Activated naive CD8-positive, alpha-beta T cell treated with anti-CD3 and anti-CD28 coated beads, Interleukin-2, amount 50 U/mL, for 16 hours (primary cell): ENCODE measurements at regions not wholly inside any gene's neighbourhood (a gene's known extent, or its start where the extent isn't known, plus 50 kb on each side); places are given as distances from the start of the nearest gene placed in this dataset.

Source experiments
- DNase-seq: peaks from one replicate; pipeline ENCODE4 v3.0.0-alpha.2; 2020; ENCODE audit warnings: low read depth, low spot score

DNA sequence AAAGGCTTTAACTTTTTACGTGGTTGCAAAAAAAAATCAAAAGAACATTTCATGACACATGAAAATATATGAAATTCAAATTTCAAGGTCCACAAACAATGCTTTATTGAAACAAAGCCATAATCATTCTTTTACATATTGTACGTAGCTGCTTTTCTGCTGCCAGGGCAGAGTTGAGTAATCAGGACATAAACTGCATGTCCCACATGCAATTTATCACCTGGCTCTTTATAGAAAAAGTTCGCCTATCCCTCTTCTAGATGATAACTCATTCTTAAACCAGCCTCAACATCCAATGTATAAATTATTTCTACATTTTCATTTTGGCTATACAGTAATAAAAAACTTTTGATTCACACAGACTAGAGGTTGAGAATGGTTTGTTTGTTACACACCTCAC is 154.9 kb downstream of the AXIN2 start:
- no peak for DNase-seq

DNA sequence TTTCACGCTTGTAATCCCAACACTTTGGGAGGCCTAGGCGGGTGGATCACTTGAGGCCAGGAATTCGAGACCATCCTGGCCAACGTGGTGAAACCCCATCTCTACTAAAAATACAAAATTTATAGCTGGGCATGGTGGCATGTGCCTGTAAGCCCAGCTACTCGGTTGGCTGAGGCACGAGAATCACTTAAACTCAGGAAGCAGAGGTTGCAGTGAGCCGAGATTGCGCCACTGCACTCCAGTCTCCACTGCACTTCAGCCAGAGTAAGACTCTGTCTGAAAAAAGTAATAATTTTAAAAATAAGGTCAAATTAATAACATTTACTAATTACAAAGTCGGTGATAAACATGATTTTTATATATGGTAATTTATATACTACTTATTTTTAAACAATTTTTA is 155.9 kb downstream of the AXIN2 start:
- DNase-seq, result no peak

GRCh38 chr17:65404761-65405160 is 156.7 kb downstream of the AXIN2 start:
- DNase-seq, result no peak

DNA sequence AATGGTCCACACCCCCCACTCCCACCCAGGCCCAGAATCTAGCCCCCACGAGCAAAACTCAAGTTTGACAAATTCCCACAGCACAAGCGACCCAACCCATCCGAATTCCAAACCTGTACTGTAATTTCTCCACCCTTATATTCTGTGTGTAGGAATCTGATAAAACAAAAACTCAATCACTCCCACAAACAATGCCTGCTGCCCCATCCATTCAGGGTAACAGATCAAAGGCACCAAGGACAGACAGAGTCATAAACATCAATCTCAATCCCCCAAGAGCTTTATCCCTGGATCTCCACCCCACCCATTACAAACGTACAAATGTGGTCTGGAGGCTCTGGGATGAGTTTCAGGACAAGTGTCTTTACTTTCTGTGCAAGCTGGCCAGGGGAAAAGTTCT is 157.8 kb downstream of the AXIN2 start:
- no peak for DNase-seq

GRCh38 chr17:65402513-65403496 is 158.6 kb downstream of the AXIN2 start:
- DNase-seq, result no peak

DNA sequence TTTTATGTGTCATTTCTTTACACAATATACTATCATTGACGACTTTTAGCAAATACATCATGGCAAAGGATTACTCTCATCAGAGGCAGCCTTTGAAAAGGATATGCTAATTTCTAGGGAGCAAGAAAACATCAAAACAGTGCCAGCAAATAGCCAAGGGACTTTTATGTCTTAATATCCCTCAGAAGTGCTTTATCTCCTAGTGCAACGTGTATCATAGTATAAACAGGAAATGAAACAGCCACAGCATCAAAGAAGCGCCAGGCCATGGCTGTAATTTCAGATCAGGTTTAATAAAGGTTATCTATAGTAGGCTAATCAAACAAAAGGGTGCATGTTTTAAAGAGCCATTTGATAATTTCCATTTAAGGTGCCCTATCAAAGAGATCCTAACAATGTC is 159.9 kb downstream of the AXIN2 start:
- DNase-seq, result no peak

DNA sequence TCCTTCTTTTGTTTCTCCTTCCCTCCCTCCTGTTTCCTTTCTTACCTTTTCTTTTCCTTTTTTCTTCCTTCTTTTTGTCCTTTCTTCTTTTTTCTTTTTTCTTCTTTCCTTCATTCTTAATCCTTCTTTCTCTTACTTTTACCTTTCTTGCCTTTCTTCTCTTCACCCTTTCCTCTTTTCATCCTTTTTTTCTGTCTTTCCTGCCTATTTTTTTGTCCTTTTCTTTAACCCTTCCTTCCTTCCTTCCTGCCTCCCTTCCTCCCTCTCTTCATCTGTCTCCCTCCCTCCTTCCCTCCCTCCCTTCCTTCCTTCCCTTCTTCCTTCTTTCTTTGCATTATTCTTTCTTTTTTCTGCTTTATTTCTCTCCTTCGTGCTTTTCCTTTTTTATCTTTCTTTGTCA is 160.7 kb downstream of the AXIN2 start:
- DNase-seq, result no peak

GRCh38 chr17:65398040-65398787 is 163.2 kb downstream of the AXIN2 start:
- DNase-seq, result no peak

- no peak for DNase-seq
Observed at GRCh38 chr17:65395924-65396323, 165.5 kb downstream of the AXIN2 start.

GRCh38 chr17:65394811-65395472 is 166.5 kb downstream of the AXIN2 start:
- no peak for DNase-seq

DNA sequence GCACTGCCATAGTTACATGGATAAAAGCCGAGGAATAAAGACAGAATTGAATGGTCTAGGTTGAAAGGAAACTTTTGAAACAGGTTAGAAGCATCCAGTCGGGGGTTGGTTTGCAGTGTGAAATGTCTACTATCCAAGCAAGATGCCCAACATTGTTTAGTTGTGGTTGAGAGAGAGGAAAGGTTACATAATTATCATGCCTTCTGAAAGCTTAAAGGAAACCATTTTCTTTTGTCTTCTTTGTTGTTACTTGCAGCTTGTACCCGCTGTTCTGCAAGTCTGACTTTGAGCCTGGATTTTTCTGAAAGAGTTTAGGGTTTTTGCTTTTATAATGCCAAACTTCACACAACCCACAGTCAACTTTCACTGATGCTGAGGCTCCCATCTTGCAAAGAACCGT is 167.9 kb downstream of the AXIN2 start:
- DNase-seq, result no peak

GRCh38 chr17:65389949-65390348 is 171.5 kb downstream of the AXIN2 start:
- no peak for DNase-seq

- DNase-seq, result no peak
Observed at GRCh38 chr17:65389426-65389825, 172.0 kb downstream of the AXIN2 start.

- no peak for DNase-seq
Observed at GRCh38 chr17:65388911-65389310, 172.5 kb downstream of the AXIN2 start.

DNA sequence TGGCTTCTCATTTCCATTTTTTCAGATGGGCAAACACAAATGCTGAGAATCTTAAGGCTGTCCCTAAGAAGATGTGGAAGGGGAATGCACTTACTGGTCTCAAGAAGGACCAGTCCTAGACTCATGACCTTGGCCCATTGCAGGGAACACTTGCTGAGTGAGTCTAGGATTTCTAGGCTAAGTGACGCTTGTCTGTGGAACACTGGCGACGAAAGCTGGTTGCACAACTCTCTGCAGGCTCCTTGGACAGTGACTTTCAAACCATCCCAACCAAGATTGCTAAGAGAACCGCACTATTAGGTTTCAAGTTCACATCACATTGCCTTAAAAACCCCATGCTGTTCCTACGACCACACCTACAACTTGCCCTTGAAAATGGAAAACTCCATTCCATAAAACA is 174.1 kb downstream of the AXIN2 start:
- DNase-seq, result no peak

GRCh38 chr17:65385726-65386125 is 175.7 kb downstream of the AXIN2 start:
- no peak for DNase-seq

DNA sequence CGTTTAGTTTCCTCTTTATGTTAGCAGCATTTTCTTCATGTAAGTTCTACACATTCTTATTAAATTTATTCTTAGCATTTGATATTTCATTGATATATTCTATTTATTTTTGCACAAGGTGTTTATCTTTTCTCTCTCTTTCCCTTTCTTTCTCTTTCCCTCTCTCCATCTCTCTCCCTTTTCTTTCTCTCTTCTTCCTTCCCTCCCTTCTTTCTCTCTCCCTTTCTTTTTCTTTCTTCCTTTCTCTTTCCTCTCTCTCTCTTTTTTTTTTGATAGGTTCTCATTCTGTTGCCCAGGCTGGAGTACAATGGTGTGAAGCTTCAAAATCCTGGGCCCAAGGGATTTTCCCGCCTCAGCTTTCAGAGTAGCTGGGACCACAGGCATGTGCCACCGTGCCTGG is 176.4 kb downstream of the AXIN2 start:
- DNase-seq, result no peak

DNA sequence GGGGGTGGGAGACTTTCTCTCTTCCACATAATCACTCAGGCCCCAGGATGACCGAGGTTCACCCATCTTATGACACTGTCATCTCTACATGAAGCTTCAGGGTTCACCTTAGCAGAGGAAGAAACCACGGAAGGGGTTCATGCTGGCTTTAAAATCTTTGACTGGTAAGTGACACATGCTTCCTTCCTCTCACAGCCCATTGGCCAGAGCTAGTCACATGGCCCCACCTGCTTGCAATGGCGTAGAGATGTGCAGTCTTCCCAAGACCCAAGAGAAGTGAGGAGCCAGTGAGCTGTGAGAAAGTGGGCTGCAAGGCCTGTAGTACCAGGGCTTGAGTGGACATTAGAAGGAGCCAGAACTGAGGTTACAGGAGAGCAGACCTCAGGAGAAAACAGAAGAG is 180.3 kb downstream of the AXIN2 start:
- DNase-seq, result no peak

GRCh38 chr17:65374966-65375365 is 186.5 kb downstream of the AXIN2 start:
- DNase-seq, result no peak

- no peak for DNase-seq
Observed at GRCh38 chr17:65371702-65372101, 189.7 kb downstream of the AXIN2 start.

- DNase-seq, result no peak
Observed at GRCh38 chr17:65370669-65371131, 190.7 kb downstream of the AXIN2 start.

DNA sequence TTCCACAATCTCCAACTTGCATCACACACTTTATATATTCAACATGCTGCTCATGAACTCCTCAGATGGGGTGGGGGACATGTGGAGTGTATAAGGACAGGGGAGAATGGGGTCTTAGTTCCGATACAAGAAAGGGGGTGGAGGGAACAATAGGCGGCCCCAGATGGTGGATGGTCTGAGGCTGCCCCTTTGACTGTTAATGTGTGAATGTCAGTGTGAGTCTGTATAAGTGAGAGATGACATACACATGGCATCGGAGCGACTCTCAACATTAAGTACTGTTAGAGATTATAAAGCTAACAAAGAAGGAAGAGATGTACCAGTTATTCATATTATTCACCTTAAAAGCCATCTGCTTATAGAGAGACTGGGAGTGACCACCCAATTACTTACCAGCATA is 193.1 kb downstream of the AXIN2 start:
- no peak for DNase-seq
